Psoas muscle (tissue), 7 donors: ENCODE measurements at regions not wholly inside any gene's neighbourhood (a gene's known extent, or its start where the extent isn't known, plus 50 kb on each side); places are given as distances from the start of the nearest gene placed in this dataset.

ENCODE experiments used
- ATAC-seq, 4 donors: fragments of 200-7000 bp; cut with Tn5 transposase; one replicate each; pipeline ENCODE4 v1.9.1; 2020; ENCODE audit warnings: moderate library complexity in 3 of 4, mild to moderate bottlenecking in 2 of 4
- DNase-seq, 2 donors: peaks; one replicate each; pipeline ENCODE4 v3.0.0-alpha.2; 2020
- H3K27ac ChIP-seq: fragments of 200-600 bp; one replicate; pipeline ENCODE4 v1.8.0; 2022
- H3K27me3 ChIP-seq, 3 donors: fragments of 200-600 bp in 1 of 3; one replicate each; pipeline versions ENCODE4 v1.6.1 to v1.8.0; 2013 to 2022; ENCODE audit warnings: low read length in 2 of 3, mild to moderate bottlenecking in 2 of 3, moderate library complexity in 1 of 3; ENCODE audit not compliant: insufficient read depth in 3 of 3
- H3K36me3 ChIP-seq, 2 donors: fragments of 200-600 bp in 1 of 2; one replicate each; pipeline versions ENCODE4 v1.6.1 to v1.8.0; 2013 to 2022; ENCODE audit warnings: low read depth in 1 of 2, mild to moderate bottlenecking in 1 of 2, moderate library complexity in 1 of 2; ENCODE audit not compliant: insufficient read depth in 1 of 2
- H3K4me1 ChIP-seq: fragments of 200-600 bp; one replicate; pipeline ENCODE4 v1.8.0; 2022
- H3K4me3 ChIP-seq: fragments of 200-600 bp; one replicate; pipeline ENCODE4 v1.8.0; 2022; ENCODE audit warnings: mild to moderate bottlenecking
- H3K9me3 ChIP-seq: fragments of 200-600 bp; one replicate; pipeline ENCODE4 v1.8.0; 2022
- CTCF ChIP-seq: fragments of 200-600 bp; IDR thresholded peaks from one replicate; pipeline ENCODE4 v1.8.0; 2022; ENCODE audit warnings: antibody characterized with exemption
- WGBS, 3 donors: extraction: QIAGEN DNeasy Blood & Tissue Kit; methylation state at CpG; one replicate each; pipeline versions ENCODE4 v1.1.6 to v1.1.7; 2013; 5-methylcytosine and 5-hydroxymethylcytosine counted together
- intact Hi-C, 2 donors: fragments of 100-400 bp; cut with DNase I; formaldehyde crosslinking; loops; one replicate each; pipeline versions ENCODE4 v1.11.0 to v1.14.2; 2022
- donor health status: healthy with polysubstance abuse.
- donor health status: DM: no; HTN: no; CAD: no; lungs with moderate emphysema.
- donor health status: Bipolar disorder and iron deficiency.
- donor health status: healthy.
- donor health status: DM: yes; HTN: yes; CAD: no.
- donor health status: DM: no; HTN: no; CAD: no.
- donor health status: DM: yes; HTN: yes; CAD: no.

GRCh38 chr3:7817239-7817638 lies 684.4 kb upstream of the LMCD1 start:
- Histone ChIP-seq H3K4me3 (no peak overlapping the region), H3K27me3 (no peaks in the 10 kb centered on the region), H3K27ac (no peak overlapping the region), H3K4me1 (no peaks in the 10 kb centered on the region), H3K9me3 (peaks cover 5% of the 10 kb centered on the region), H3K36me3 (no peaks in the 10 kb centered on the region)
- intact Hi-C loops = no loop called here
- ATAC-seq = no peak
- DNase-seq = no peak
- WGBS, 3 donors = 95 to 96% (median 95%) methylated on average over 3 of the region's 3 CpGs
- no peak for TF ChIP-seq CTCF

- Histone ChIP-seq H3K4me3 (no peak overlapping the region), H3K27me3 (no peaks in the 10 kb centered on the region), H3K4me1 (no peaks in the 10 kb centered on the region), H3K27ac (no peak overlapping the region), H3K9me3 (peaks cover 24% of the 10 kb centered on the region), H3K36me3 (no peaks in the 10 kb centered on the region)
- DNase-seq (no peak), ATAC-seq (no peak)
- WGBS, 3 donors = 93 to 99% (median 99%) methylated on average over 2 of the region's 2 CpGs
- no peak for TF ChIP-seq CTCF
- intact Hi-C loops = no loop called here
Measured at GRCh38 chr3:7820969-7821368, 680.7 kb upstream of the LMCD1 start.

- no peak overlapping the region for H3K27ac ChIP-seq
- H3K27me3 ChIP-seq = no peaks in the 10 kb centered on the region
- intact Hi-C loops = no loop called here
- H3K4me3 ChIP-seq = no peak overlapping the region
- no peak for TF ChIP-seq CTCF
- ATAC-seq = no peak
- H3K4me1 ChIP-seq = no peaks in the 10 kb centered on the region
- H3K9me3 ChIP-seq = peaks cover 24% of the 10 kb centered on the region
- H3K36me3 ChIP-seq = no peaks in the 10 kb centered on the region
- DNase-seq = no peak
- 80 to 93% (median 87%) methylated on average over 1 of the region's 1 CpG for WGBS, 3 donors
Measured at GRCh38 chr3:7821858-7822257, 679.8 kb upstream of the LMCD1 start.

- Histone ChIP-seq H3K36me3 (no peaks in the 10 kb centered on the region), H3K4me1 (no peaks in the 10 kb centered on the region), H3K27me3 (no peaks in the 10 kb centered on the region), H3K9me3 (no peaks in the 10 kb centered on the region), H3K27ac (no peak overlapping the region), H3K4me3 (no peak overlapping the region)
- no peak for TF ChIP-seq CTCF
- 8 to 29% (median 16%) methylated on average over 1 of the region's 1 CpG for WGBS, 3 donors
- no peak for DNase-seq
- intact Hi-C loops = no loop called here
- ATAC-seq = no peak
Measured at GRCh38 chr3:7841451-7841850, 660.2 kb upstream of the LMCD1 start.

- H3K4me1 ChIP-seq = no peaks in the 10 kb centered on the region
- DNase-seq (no peak), ATAC-seq (no peak)
- 78 to 88% (median 84%) methylated on average over 1 of the region's 1 CpG for WGBS, 3 donors
- no peaks in the 10 kb centered on the region for H3K27me3 ChIP-seq
- no peak overlapping the region for H3K4me3 ChIP-seq
- no peak overlapping the region for H3K27ac ChIP-seq
- no peak for TF ChIP-seq CTCF
- no peaks in the 10 kb centered on the region for H3K9me3 ChIP-seq
- no peaks in the 10 kb centered on the region for H3K36me3 ChIP-seq
- intact Hi-C loops = no loop called here
Measured at GRCh38 chr3:7843441-7843840, 658.2 kb upstream of the LMCD1 start.
